ENCODE measurements at regions not wholly inside any gene's neighbourhood (a gene's known extent, or its start where the extent isn't known, plus 50 kb on each side); places are given as distances from the start of the nearest gene placed in this dataset.

- TF ChIP-seq, protein P1, sequence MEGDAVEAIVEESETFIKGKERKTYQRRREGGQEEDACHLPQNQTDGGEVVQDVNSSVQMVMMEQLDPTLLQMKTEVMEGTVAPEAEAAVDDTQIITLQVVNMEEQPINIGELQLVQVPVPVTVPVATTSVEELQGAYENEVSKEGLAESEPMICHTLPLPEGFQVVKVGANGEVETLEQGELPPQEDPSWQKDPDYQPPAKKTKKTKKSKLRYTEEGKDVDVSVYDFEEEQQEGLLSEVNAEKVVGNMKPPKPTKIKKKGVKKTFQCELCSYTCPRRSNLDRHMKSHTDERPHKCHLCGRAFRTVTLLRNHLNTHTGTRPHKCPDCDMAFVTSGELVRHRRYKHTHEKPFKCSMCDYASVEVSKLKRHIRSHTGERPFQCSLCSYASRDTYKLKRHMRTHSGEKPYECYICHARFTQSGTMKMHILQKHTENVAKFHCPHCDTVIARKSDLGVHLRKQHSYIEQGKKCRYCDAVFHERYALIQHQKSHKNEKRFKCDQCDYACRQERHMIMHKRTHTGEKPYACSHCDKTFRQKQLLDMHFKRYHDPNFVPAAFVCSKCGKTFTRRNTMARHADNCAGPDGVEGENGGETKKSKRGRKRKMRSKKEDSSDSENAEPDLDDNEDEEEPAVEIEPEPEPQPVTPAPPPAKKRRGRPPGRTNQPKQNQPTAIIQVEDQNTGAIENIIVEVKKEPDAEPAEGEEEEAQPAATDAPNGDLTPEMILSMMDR (IDR thresholded peaks at IDR 0.05): no peak
- TF ChIP-seq POLR2A (IDR thresholded peaks at IDR 0.05) (no peak), EP300 (IDR thresholded peaks at IDR 0.05) (no peak)
Measured at GRCh38 chrX:43540318-43540717, 115.8 kb upstream of the MAOA start.
